Right cardiac atrium (tissue), 5 donors: ENCODE measurements at regions not wholly inside any gene's neighbourhood (a gene's known extent, or its start where the extent isn't known, plus 50 kb on each side); places are given as distances from the start of the nearest gene placed in this dataset.

Experiments
- ATAC-seq, 2 donors: fragments of 200-7000 bp; cut with Tn5 transposase; one replicate each; pipeline versions ENCODE4 v1.8.0 to v1.9.1; 2020; ENCODE audit warnings: moderate library complexity in 2 of 2, mild to moderate bottlenecking in 1 of 2
- DNase-seq, 3 donors: peaks; one replicate each; pipeline ENCODE4 v3.0.0-alpha.2; 2020
- H3K27ac ChIP-seq: one replicate; pipeline ENCODE4 v1.5.1; 2013; ENCODE audit warnings: mild to moderate bottlenecking, low read length, control low read depth, moderate library complexity
- H3K27me3 ChIP-seq: one replicate; pipeline ENCODE4 v1.6.1; 2013; ENCODE audit not compliant: control insufficient read depth, insufficient read depth
- H3K4me1 ChIP-seq: one replicate; pipeline ENCODE4 v1.6.1; 2013; ENCODE audit warnings: low read length; ENCODE audit not compliant: control insufficient read depth, insufficient read depth
- H3K4me3 ChIP-seq: one replicate; pipeline ENCODE4 v1.5.1; 2013; ENCODE audit warnings: low read length, control low read depth
- H3K9me3 ChIP-seq: one replicate; pipeline ENCODE4 v1.6.1; 2013; ENCODE audit warnings: low read length; ENCODE audit not compliant: control insufficient read depth
- WGBS: extraction: QIAGEN DNeasy Blood & Tissue Kit; methylation state at CpG from one replicate; pipeline ENCODE4 v1.1.7; 2013; 5-methylcytosine and 5-hydroxymethylcytosine counted together
- intact Hi-C, 4 donors: fragments of 100-400 bp; cut with DNase I; formaldehyde crosslinking; loops; one replicate each; pipeline versions ENCODE4 v1.11.0 to v1.14.0; 2022 to 2023
- donor health status: healthy with polysubstance abuse.
- donor health status: DM: no; HTN: yes; CAD: no.
- donor health status: DM: no; HTN: no; CAD: no.
- donor health status: DM: no; HTN: yes; CAD: no; lungs with severe emphysema.
- donor health status: DM: yes; HTN: yes; CAD: no.

DNA sequence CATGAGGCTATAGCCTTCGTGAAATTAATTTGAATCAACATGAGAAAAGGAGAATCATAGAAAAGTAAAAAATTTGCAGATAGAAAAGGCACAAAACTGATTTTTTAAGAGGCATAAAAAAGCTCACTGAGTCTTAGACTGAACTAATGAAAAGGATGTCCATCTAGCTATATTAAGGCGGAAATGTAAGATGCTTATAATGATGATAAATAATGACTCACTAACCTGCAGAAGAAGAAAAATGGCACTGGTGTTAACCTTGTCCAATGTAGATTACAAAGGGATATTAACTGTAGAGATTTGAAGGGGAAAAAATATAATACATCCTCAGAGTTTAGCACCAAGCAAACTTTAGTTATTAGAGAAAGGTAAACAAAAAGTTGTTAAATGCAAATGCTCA is 1098.0 kb upstream of the DDX18 start:
- intact Hi-C loops = no loop called here
- Histone ChIP-seq H3K27ac (no peak overlapping the region), H3K27me3 (no peaks in the 10 kb centered on the region), H3K4me3 (no peak overlapping the region), H3K4me1 (no peaks in the 10 kb centered on the region), H3K9me3 (no peaks in the 10 kb centered on the region)
- ATAC-seq (no peak), DNase-seq (no peak)
- WGBS = 88% methylated on average over 2 of the region's 2 CpGs

DNA sequence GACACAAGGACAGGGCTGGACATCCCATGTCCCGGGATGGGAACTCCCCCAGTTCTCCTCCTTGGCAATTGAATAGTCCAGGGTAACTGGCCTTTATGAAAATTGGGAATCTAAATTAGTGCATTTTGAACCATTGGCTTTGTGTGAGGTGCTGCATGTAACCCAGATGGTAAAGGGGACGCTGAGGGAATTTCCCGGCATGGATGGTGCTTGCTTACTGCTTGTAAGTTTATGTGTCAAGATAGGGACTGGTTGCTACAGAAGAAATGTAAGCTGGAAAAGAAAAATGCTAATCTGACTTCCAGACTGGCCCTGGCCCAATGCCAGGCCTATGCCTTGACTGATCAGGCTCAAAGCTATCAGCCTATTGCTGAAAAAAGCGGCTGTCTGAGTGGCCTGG is 1096.7 kb upstream of the DDX18 start:
- Histone ChIP-seq H3K4me1 (no peaks in the 10 kb centered on the region), H3K27me3 (no peaks in the 10 kb centered on the region), H3K9me3 (no peaks in the 10 kb centered on the region), H3K4me3 (no peak overlapping the region), H3K27ac (no peak overlapping the region)
- intact Hi-C loops = no loop called here
- ATAC-seq (no peak), DNase-seq (peak in 1 of 3 donors; percentile 14)
- WGBS = 61% methylated on average over 4 of the region's 4 CpGs

DNA sequence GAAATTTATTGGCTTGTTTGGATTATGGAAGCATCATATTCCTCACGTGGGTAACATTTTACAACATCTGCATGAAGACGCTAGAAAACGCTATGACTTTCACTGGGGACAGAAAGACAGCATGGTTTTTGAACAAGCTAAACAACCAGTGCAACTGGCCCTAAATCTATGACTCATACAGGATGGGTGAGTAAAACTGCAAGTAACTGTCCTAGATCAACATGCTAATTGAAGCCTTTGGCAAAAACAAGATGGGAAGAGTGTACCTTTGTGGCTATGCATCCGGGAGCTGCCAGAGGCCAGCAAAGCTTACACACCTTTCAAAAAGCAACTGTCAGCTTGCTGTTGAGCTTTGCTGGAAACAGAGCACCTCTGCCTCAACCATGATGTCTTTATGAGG is 1096.0 kb upstream of the DDX18 start:
- H3K4me1 ChIP-seq = no peaks in the 10 kb centered on the region
- DNase-seq (no peak), ATAC-seq (no peak)
- intact Hi-C loops = no loop called here
- no peak overlapping the region for H3K4me3 ChIP-seq
- 80% methylated on average over 4 of the region's 4 CpGs for WGBS
- no peaks in the 10 kb centered on the region for H3K27me3 ChIP-seq
- no peak overlapping the region for H3K27ac ChIP-seq
- H3K9me3 ChIP-seq = no peaks in the 10 kb centered on the region

DNA sequence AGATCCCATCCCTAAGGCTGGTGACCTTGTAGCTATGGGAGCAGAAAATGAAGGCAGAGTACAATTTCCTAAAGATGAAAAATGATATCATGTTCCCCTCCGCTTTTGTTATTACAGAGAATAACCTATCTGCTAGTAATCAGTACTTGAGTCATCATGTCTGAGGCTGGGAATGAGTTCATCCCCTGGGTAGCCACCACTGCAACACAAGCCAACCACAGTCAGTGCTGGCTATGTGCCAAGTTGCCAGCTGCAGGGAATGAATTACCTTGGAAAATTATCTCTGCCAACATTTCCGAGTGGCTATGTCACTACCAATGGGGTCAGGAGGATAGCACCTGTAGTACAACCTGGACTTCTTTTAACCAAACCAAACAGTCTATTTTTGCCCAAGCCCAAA is 1094.7 kb upstream of the DDX18 start:
- no peak overlapping the region for H3K27ac ChIP-seq
- ATAC-seq = no peak
- intact Hi-C loops = no loop called here
- 56% methylated on average over 2 of the region's 2 CpGs for WGBS
- no peaks in the 10 kb centered on the region for H3K27me3 ChIP-seq
- peak in 1 of 3 donors; percentile 6 for DNase-seq
- H3K4me3 ChIP-seq = no peak overlapping the region
- H3K4me1 ChIP-seq = no peaks in the 10 kb centered on the region
- no peaks in the 10 kb centered on the region for H3K9me3 ChIP-seq

DNA sequence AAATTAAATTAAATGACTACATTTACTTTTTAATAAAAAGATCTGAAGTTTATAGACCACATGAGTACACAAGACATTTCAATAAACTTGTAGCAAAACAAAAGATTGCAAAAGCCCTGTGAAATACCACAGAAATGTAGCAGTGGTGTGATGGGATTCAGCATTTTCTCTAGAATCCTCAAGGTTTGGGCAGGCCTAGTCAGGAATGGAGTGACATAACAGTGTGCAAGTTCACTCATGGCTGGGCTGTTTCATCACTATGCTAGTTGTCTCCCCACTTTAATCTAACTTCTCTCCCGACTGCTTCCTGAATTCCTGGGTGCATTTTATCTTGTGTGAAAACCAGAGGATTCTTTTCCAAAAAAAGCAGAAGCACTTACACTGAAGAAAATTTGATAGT is 1089.9 kb upstream of the DDX18 start:
- H3K27me3 ChIP-seq = no peaks in the 10 kb centered on the region
- DNase-seq (no peak), ATAC-seq (no peak)
- no peaks in the 10 kb centered on the region for H3K4me1 ChIP-seq
- no peaks in the 10 kb centered on the region for H3K9me3 ChIP-seq
- H3K27ac ChIP-seq = no peak overlapping the region
- 32% methylated on average over 1 of the region's 1 CpG for WGBS
- H3K4me3 ChIP-seq = no peak overlapping the region
- intact Hi-C loops = no loop called here

DNA sequence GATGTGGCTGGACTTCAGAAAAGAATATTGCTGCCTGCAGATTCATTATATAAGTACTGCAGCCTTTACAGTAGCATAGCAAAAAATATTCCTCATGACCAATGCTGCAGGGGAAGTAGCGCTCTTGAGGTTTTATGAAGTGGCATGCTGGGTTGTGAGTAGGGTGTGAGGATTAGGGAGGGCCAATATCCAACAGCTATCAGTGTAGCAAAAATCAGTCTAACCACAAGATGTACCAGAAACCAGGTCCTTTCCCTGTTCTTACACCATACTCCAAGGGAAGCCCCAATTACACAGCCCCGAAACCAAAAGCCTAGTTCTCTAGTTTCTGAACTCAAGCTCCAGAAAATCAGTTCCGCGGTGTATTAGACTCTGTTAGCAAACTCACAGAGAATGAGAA is 1082.2 kb upstream of the DDX18 start:
- Histone ChIP-seq H3K9me3 (no peaks in the 10 kb centered on the region), H3K4me1 (no peaks in the 10 kb centered on the region)
- WGBS = 95% methylated on average over 4 of the region's 4 CpGs

DNA sequence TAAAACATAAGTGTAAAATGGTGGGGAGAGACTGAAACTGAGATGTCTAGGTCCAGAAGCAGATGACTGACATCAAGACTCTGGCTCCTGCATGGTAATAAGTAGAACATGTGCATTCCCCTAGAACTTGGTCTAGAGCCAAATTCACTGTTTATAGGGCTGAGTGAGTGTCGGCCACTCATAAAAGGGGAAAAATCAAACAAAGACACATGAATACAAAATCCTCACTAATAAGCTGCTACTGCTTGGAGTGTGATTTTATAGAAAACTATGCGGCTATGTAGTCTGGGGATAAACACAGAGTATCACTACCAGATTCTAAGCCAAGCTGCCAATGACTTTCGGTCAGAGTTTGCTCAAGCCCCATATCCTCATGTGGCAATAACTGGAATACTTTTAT is 1080.8 kb upstream of the DDX18 start:
- 80% methylated on average over 3 of the region's 3 CpGs for WGBS
- DNase-seq (no peak), ATAC-seq (no peak)
- intact Hi-C loops = no loop called here
- Histone ChIP-seq H3K9me3 (no peaks in the 10 kb centered on the region), H3K27me3 (no peaks in the 10 kb centered on the region), H3K4me1 (no peaks in the 10 kb centered on the region), H3K27ac (no peak overlapping the region), H3K4me3 (no peak overlapping the region)

More for the DNA sequence above, 1082.2 kb upstream of the DDX18 start:
- ATAC-seq = no peak
- Histone ChIP-seq H3K27ac (no peak overlapping the region), H3K4me3 (no peak overlapping the region), H3K27me3 (no peaks in the 10 kb centered on the region)
- intact Hi-C loops = no loop called here
- no peak for DNase-seq

DNA sequence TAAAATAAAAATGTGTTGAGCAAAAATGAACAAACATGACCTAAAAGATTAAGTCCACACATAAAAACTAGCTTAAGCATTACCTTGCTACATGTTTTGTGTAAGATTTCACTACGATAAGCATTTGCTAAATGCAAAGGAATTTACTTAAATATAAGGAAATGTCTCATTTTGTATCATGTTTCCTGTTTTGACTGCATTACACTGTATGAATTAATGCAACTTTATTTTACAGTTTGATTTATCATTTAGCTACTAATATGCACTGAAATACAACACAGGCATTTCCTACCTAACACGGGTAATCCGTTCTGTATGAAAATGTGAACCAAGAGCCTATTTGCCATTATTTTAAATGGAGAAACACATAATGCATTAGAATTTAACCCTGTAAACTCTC is 1076.5 kb upstream of the DDX18 start:
- no peaks in the 10 kb centered on the region for H3K4me1 ChIP-seq
- WGBS = 74% methylated on average over 3 of the region's 3 CpGs
- H3K27ac ChIP-seq = no peak overlapping the region
- H3K4me3 ChIP-seq = no peak overlapping the region
- no peak for ATAC-seq
- DNase-seq = no peak
- no peaks in the 10 kb centered on the region for H3K27me3 ChIP-seq
- H3K9me3 ChIP-seq = no peaks in the 10 kb centered on the region
- intact Hi-C loops = no loop called here

DNA sequence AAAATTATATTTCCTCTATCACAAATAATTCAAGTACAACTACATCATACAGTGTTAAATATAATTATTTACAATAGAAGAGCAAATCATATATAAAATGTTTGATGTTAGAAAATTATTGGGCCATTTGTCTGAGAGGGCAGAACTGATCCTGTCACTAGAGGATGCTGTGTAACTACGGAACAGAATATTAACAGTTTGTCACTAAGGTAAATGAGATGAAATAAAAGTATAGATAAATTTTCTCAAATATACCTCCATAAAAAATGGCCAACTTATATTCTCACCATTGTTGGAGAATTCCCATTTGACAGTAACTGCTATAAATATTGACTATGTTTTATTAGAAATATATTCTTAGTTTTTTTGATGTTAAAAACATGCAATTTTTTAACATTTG is 1067.4 kb upstream of the DDX18 start:
- H3K27me3 ChIP-seq = no peaks in the 10 kb centered on the region
- WGBS = 55% methylated on average over 1 of the region's 1 CpG
- no peak for ATAC-seq

DNA sequence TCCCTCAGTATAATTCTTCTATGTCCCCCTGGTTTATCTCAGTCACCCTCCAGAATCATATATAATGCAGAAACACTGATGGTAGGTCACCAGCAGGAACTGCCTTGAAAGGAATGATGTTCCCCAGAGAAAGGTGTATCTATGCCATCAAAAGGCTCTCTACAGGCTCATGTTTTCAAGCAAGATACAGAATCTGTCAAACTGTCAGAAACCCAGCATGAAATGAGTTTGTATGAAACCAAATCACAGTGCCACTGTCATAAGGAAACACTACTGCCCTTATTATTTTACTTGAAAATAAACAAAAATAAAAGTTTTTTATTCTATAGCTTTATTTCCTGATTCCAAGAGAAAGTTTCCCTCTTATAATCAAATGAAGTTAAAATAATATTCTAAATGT is 1064.5 kb upstream of the DDX18 start:
- no peak overlapping the region for H3K27ac ChIP-seq
- no peaks in the 10 kb centered on the region for H3K4me1 ChIP-seq
- no peaks in the 10 kb centered on the region for H3K27me3 ChIP-seq
- H3K4me3 ChIP-seq = no peak overlapping the region
- intact Hi-C loops = no loop called here
- DNase-seq (no peak), ATAC-seq (no peak)
- H3K9me3 ChIP-seq = no peaks in the 10 kb centered on the region

More for the DNA sequence above, 1067.4 kb upstream of the DDX18 start:
- H3K9me3 ChIP-seq = no peaks in the 10 kb centered on the region
- H3K27ac ChIP-seq = no peak overlapping the region
- no peaks in the 10 kb centered on the region for H3K4me1 ChIP-seq
- intact Hi-C loops = no loop called here
- H3K4me3 ChIP-seq = no peak overlapping the region
- no peak for DNase-seq

DNA sequence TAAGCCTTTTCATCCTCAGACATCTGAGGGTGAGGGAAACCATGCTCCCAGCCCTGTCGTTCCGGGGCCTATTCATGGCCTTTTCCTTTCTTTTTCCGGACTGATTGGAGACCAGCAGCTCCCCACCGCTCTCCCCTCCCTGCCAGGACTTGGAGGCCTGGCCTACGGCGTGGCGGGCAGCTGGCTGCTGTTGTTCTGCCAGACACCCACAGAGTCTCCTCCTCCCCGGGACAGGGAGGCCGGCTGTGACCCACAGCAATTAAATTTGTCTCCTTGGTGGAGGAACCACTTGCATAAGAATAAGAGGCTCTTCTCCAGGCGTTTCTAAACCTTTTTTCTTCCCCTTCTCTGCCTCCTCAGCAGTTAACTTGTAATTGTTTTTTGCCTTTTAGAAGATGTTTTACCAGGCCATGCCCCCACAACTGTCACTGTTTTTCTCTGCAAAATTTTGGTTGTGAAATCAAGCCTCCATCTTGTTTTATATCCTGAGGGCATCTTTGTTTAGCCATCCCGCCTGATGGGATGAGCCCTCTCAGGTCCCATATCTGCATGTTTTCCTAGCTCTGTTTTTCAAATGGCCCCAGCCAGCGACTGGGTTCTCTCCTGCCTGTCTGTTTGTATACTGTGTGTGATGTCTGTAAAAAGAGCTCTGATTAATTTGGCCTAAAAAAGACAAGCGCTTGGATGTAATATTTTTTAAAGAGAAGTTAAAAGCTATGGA is 1060.0 kb upstream of the DDX18 start:
- DNase-seq = peak in 2 of 3 donors; percentile 31 to 45
- Histone ChIP-seq H3K27ac (no peak overlapping the region), H3K4me1 (no peaks in the 10 kb centered on the region), H3K4me3 (no peak overlapping the region), H3K9me3 (no peaks in the 10 kb centered on the region), H3K27me3 (no peaks in the 10 kb centered on the region)
- 44% methylated on average over 13 of the region's 13 CpGs for WGBS
- no peak for ATAC-seq
- intact Hi-C loops = no loop called here

DNA sequence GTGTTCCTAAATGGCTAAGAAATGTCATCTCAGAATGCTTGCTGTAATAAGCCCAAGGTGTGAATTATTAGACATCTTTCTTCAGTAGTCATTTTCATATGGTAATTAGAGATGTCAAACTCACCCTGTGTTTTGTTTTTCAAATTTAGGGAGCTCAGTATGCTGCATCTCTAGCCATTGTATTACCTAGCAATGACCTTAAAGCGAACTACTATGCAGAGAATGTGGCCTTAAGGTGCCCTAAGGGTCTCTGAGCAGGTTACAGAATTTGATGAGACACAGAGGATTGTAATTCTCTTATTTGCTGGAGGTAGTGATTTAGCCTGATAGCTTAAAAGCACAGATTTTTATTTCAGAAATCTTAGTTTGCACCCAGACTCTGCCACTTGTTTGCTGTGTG is 1052.6 kb upstream of the DDX18 start:
- no peaks in the 10 kb centered on the region for H3K4me1 ChIP-seq
- no peak overlapping the region for H3K27ac ChIP-seq
- intact Hi-C loops = no loop called here
- DNase-seq = no peak
- no peaks in the 10 kb centered on the region for H3K9me3 ChIP-seq
- no peak overlapping the region for H3K4me3 ChIP-seq
- ATAC-seq = no peak
- no peaks in the 10 kb centered on the region for H3K27me3 ChIP-seq
- 52% methylated on average over 1 of the region's 1 CpG for WGBS
